Common myeloid progenitor, CD34-positive (primary cell): ENCODE measurements at regions not wholly inside any gene's neighbourhood (a gene's known extent, or its start where the extent isn't known, plus 50 kb on each side); places are given as distances from the start of the nearest gene placed in this dataset.

Experiments
- CTCF ChIA-PET: fragments of 350-600 bp; sonication (Branson Sonifier 250); formaldehyde crosslinking; loops from one replicate; lab custom pipeline; 2021; ENCODE audit warnings: antibody characterized with exemption; lab: Charles Lee
- POLR2A ChIA-PET: fragments of 350-600 bp; sonication (Branson Sonifier 250); formaldehyde crosslinking; loops from one replicate; lab custom pipeline; 2021; ENCODE audit warnings: antibody characterized with exemption; lab: Charles Lee
- DNase-seq, 3 donors: peaks; one replicate each; pipeline versions ENCODE4 v3.0.0 to v3.0.0-alpha.2; 2013
- H3K27ac ChIP-seq, 2 experiments: 1 replicate in 1 of 2; 2 replicates in 1 of 2; pipeline ENCODE4 v1.7.0; 2013; ENCODE audit warnings: inconsistent platforms in 2 of 2, low read length in 2 of 2, mild to moderate bottlenecking in 2 of 2, low read depth in 1 of 2, moderate library complexity in 1 of 2; ENCODE audit not compliant: severe bottlenecking in 2 of 2, insufficient read depth in 1 of 2, poor library complexity in 1 of 2
- H3K27me3 ChIP-seq, 5 experiments: replicated peaks in 2 of 5; 1 replicate in 3 of 5; 2 replicates in 2 of 5; pipeline versions ENCODE4 v1.6.1 to v1.7.0; 2013; ENCODE audit warnings: low read length in 4 of 5, mild to moderate bottlenecking in 2 of 5, moderate library complexity in 2 of 5, inconsistent platforms in 1 of 5; ENCODE audit not compliant: insufficient read depth in 5 of 5, control insufficient read depth in 4 of 5
- H3K36me3 ChIP-seq, 4 experiments: 1 replicate in 2 of 4; 2 replicates in 2 of 4; pipeline versions ENCODE4 v1.6.1 to v1.7.0; 2013; ENCODE audit warnings: low read length in 3 of 4, control low read depth in 1 of 4, mild to moderate bottlenecking in 1 of 4; ENCODE audit not compliant: control insufficient read depth in 4 of 4, insufficient read depth in 4 of 4
- H3K4me1 ChIP-seq, 4 experiments: 1 replicate in 3 of 4; 2 replicates in 1 of 4; pipeline versions ENCODE4 v1.6.1 to v1.7.1; 2013; ENCODE audit warnings: low read length in 3 of 4, mild to moderate bottlenecking in 3 of 4, control low read depth in 1 of 4, inconsistent platforms in 1 of 4, moderate library complexity in 1 of 4; ENCODE audit not compliant: control insufficient read depth in 4 of 4, insufficient read depth in 4 of 4; ENCODE audit errors: control extremely low read depth in 1 of 4
- H3K4me3 ChIP-seq, 7 experiments: 1 replicate in 4 of 7; 2 replicates in 3 of 7; pipeline versions ENCODE4 v1.5.1 to v1.7.0; 2013; ENCODE audit warnings: mild to moderate bottlenecking in 7 of 7, low read length in 6 of 7, moderate library complexity in 6 of 7, inconsistent platforms in 2 of 7, low read depth in 2 of 7, control low read depth in 1 of 7; ENCODE audit not compliant: insufficient read depth in 4 of 7, control insufficient read depth in 1 of 7; ENCODE audit errors: extremely low read depth in 1 of 7
- H3K9me3 ChIP-seq, 5 experiments: 1 replicate in 4 of 5; 2 replicates in 1 of 5; pipeline versions ENCODE4 v1.6.1 to v1.7.1; 2013; ENCODE audit warnings: low read length in 4 of 5, mild to moderate bottlenecking in 2 of 5, inconsistent platforms in 1 of 5, low read depth in 1 of 5, moderate library complexity in 1 of 5; ENCODE audit not compliant: control insufficient read depth in 4 of 5, insufficient read depth in 2 of 5; ENCODE audit errors: control extremely low read depth in 1 of 5
- WGBS: methylation state at CpG from one replicate; pipeline ENCODE4 v1.1.5; 2013; ENCODE audit not compliant: insufficient coverage; 5-methylcytosine and 5-hydroxymethylcytosine counted together

GRCh38 chr3:170776887-170777563 lies 93.0 kb downstream of the RPL22L1 start:
- no peak overlapping the region for H3K4me3 ChIP-seq
- ChIA-PET CTCF (interaction anchor here (1.1 kb wide), 1 partner anchor 19 kb away, joined by 3 read pairs; no protein-coding TSS in a partner anchor), POLR2A (no interaction called here)
- H3K27ac ChIP-seq = peak overlapping the region in 1 of 2 experiments; percentile 76
- H3K36me3 ChIP-seq = no peaks in the 10 kb centered on the region
- H3K4me1 ChIP-seq = no peaks in the 10 kb centered on the region
- peaks cover 0 to 4% (median 0%) of the 10 kb centered on the region in 5 experiments for H3K27me3 ChIP-seq
- H3K9me3 ChIP-seq = peaks cover 0 to 8% (median 2%) of the 10 kb centered on the region in 5 experiments
- DNase-seq = no peak
- 87% methylated on average over 4 of the region's 5 CpGs for WGBS

GRCh38 chr3:170773682-170774425 lies 96.1 kb downstream of the RPL22L1 start:
- H3K27ac ChIP-seq = no peak overlapping the region
- no peak overlapping the region for H3K4me3 ChIP-seq
- H3K9me3 ChIP-seq = peaks cover 0 to 7% (median under 1%) of the 10 kb centered on the region in 5 experiments
- WGBS = 100% methylated on average over 2 of the region's 4 CpGs
- no peak for DNase-seq
- POLR2A ChIA-PET = no interaction called here
- CTCF ChIA-PET = interaction anchor here (0.6 kb wide), 1 partner anchor 544 kb away, joined by 3 read pairs; no protein-coding TSS in a partner anchor
- no peaks in the 10 kb centered on the region for H3K36me3 ChIP-seq
- H3K4me1 ChIP-seq = no peaks in the 10 kb centered on the region
- H3K27me3 ChIP-seq = peaks cover 0 to 2% (median 0%) of the 10 kb centered on the region in 5 experiments

- WGBS = no CpG with 5 or more reads among the region's 1 CpG
- H3K36me3 ChIP-seq = no peaks in the 10 kb centered on the region
- CTCF ChIA-PET = interaction anchor here (0.7 kb wide), 1 partner anchor 9 kb away, joined by 3 read pairs; no protein-coding TSS in a partner anchor
These were observed 97.8 kb downstream of the RPL22L1 start for GRCh38 chr3:170772175-170772574.

DNA sequence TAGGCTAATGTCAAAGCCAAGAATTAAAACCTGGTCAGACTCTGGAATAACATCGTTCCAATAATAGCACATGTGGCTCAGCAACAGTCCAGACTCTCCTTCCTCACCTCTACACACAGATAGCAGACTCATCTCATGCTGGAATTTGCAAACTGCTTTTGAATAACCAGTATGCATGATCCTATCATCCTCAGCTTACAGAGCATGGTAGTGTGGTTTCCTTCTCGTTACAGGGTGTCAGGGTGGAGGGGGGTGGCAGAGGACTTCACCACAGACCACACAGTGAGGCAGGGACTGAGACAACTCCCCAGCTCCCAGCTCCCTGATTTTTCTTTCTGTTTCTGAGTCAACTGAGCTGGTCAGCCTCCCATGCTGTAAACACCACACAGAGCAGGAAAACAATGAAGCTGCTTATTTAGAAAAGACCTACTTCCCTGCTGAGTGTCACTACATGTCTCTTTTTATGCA lies 101.6 kb downstream of the RPL22L1 start:
- no peaks in the 10 kb centered on the region for H3K27me3 ChIP-seq
- H3K27ac ChIP-seq = no peak overlapping the region
- no peaks in the 10 kb centered on the region for H3K9me3 ChIP-seq
- no peaks in the 10 kb centered on the region for H3K4me1 ChIP-seq
- peak in 2 of 3 donors; percentile 3 to 13 for DNase-seq
- no peak overlapping the region for H3K4me3 ChIP-seq
- H3K36me3 ChIP-seq = no peaks in the 10 kb centered on the region
- POLR2A ChIA-PET = no interaction called here
- WGBS = 51% methylated on average over 2 of the region's 2 CpGs
- CTCF ChIA-PET = no interaction called here

More at GRCh38 chr3:170772175-170772574, 97.8 kb downstream of the RPL22L1 start:
- H3K27ac ChIP-seq = no peak overlapping the region
- H3K27me3 ChIP-seq = peaks cover 0 to 2% (median 0%) of the 10 kb centered on the region in 5 experiments
- no peaks in the 10 kb centered on the region for H3K4me1 ChIP-seq
- POLR2A ChIA-PET = no interaction called here
- no peak for DNase-seq
- no peak overlapping the region for H3K4me3 ChIP-seq
- H3K9me3 ChIP-seq = peaks cover 0 to 3% (median 0%) of the 10 kb centered on the region in 5 experiments

GRCh38 chr3:170767576-170767941 lies 102.4 kb downstream of the RPL22L1 start:
- WGBS = no CpG with 5 or more reads among the region's 1 CpG
- Histone ChIP-seq H3K27ac (no peak overlapping the region), H3K4me3 (no peak overlapping the region), H3K4me1 (no peaks in the 10 kb centered on the region), H3K9me3 (no peaks in the 10 kb centered on the region), H3K27me3 (no peaks in the 10 kb centered on the region), H3K36me3 (no peaks in the 10 kb centered on the region)
- no peak for DNase-seq
- ChIA-PET CTCF (no interaction called here), POLR2A (no interaction called here)

- Histone ChIP-seq H3K36me3 (no peaks in the 10 kb centered on the region), H3K4me1 (no peaks in the 10 kb centered on the region), H3K27ac (no peak overlapping the region), H3K9me3 (no peaks in the 10 kb centered on the region), H3K4me3 (no peak overlapping the region), H3K27me3 (no peaks in the 10 kb centered on the region)
- ChIA-PET CTCF (no interaction called here), POLR2A (no interaction called here)
- 88% methylated on average over 4 of the region's 4 CpGs for WGBS
- no peak for DNase-seq
These were observed 103.0 kb downstream of the RPL22L1 start for GRCh38 chr3:170766823-170767575.
